Spinal cord (tissue), 9 donors: ENCODE measurements at regions not wholly inside any gene's neighbourhood (a gene's known extent, or its start where the extent isn't known, plus 50 kb on each side); places are given as distances from the start of the nearest gene placed in this dataset.
A peak's percentile ranks its signal among the peaks of the same experiment; 100 is the strongest.

Experiments
- DNase-seq, 6 donors: peaks; one replicate each; pipeline versions ENCODE4 v3.0.0 to v3.0.0-alpha.2; 2013 to 2015; ENCODE audit warnings: low spot score in 6 of 6, low read depth in 4 of 6
- H3K27ac ChIP-seq: one replicate; pipeline ENCODE4 v1.5.1; 2013; ENCODE audit warnings: low read depth, low read length, control low read depth
- H3K27me3 ChIP-seq: one replicate; pipeline ENCODE4 v1.6.1; 2013; ENCODE audit warnings: low read length; ENCODE audit not compliant: control insufficient read depth, insufficient read depth
- H3K36me3 ChIP-seq: one replicate; pipeline ENCODE4 v1.6.1; 2013; ENCODE audit warnings: low read length; ENCODE audit not compliant: control insufficient read depth, insufficient read depth
- H3K4me1 ChIP-seq: one replicate; pipeline ENCODE4 v1.6.1; 2013; ENCODE audit warnings: low read length; ENCODE audit not compliant: control insufficient read depth, insufficient read depth
- H3K4me3 ChIP-seq: one replicate; pipeline ENCODE4 v1.5.1; 2013; ENCODE audit warnings: low read depth, low read length, control low read depth
- H3K9me3 ChIP-seq: one replicate; pipeline ENCODE4 v1.6.1; 2013; ENCODE audit warnings: low read length; ENCODE audit not compliant: control insufficient read depth, insufficient read depth
- WGBS: methylation state at CpG from one replicate; pipeline ENCODE4 v1.1.5; 2013; ENCODE audit warnings: missing lambda C conversion rate; ENCODE audit not compliant: insufficient coverage; 5-methylcytosine and 5-hydroxymethylcytosine counted together
- donor health status: healthy.

- no peak overlapping the region for H3K4me3 ChIP-seq
- H3K36me3 ChIP-seq = no peaks in the 10 kb centered on the region
- no peak for DNase-seq
- peaks cover 3% of the 10 kb centered on the region for H3K4me1 ChIP-seq
- WGBS = 17% methylated on average over 1 of the region's 5 CpGs
- H3K27ac ChIP-seq = no peak overlapping the region
- no peaks in the 10 kb centered on the region for H3K27me3 ChIP-seq
- H3K9me3 ChIP-seq = no peaks in the 10 kb centered on the region
Observed at GRCh38 chr21:15932726-15933125, 202.9 kb downstream of the USP25 start.

GRCh38 chr21:15935530-15935929 is 205.7 kb downstream of the USP25 start:
- no peaks in the 10 kb centered on the region for H3K36me3 ChIP-seq
- WGBS = no CpG with 5 or more reads among the region's 1 CpG
- no peaks in the 10 kb centered on the region for H3K4me1 ChIP-seq
- DNase-seq = no peak
- H3K9me3 ChIP-seq = no peaks in the 10 kb centered on the region
- H3K27me3 ChIP-seq = no peaks in the 10 kb centered on the region
- no peak overlapping the region for H3K27ac ChIP-seq
- no peak overlapping the region for H3K4me3 ChIP-seq

GRCh38 chr21:15943009-15943666 is 213.4 kb downstream of the USP25 start:
- H3K4me1 ChIP-seq = no peaks in the 10 kb centered on the region
- DNase-seq = no peak
- H3K4me3 ChIP-seq = no peak overlapping the region
- H3K27ac ChIP-seq = no peak overlapping the region
- no peaks in the 10 kb centered on the region for H3K36me3 ChIP-seq
- no CpG with 5 or more reads among the region's 4 CpGs for WGBS
- no peaks in the 10 kb centered on the region for H3K9me3 ChIP-seq
- no peaks in the 10 kb centered on the region for H3K27me3 ChIP-seq

DNA sequence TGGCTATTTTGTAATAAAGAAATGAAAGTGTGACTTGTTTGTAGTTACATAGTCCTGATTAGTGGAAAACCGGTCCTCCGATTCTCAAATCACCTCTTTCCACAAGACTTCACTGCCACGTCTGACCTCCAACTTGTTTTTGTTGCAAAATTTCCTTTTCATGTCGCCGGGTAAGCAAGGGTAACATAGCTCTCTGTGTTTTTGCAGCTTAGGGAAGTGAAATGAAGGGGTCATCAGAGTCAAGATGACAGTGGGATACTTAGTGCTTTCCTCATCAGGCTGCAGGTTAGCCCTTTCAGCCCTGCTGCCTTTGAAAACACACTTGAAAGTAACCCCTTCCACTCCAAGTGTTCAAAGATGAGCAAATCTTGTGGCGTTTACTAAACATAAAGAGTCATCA is 217.9 kb downstream of the USP25 start:
- Histone ChIP-seq H3K4me1 (no peaks in the 10 kb centered on the region), H3K36me3 (no peaks in the 10 kb centered on the region), H3K9me3 (no peaks in the 10 kb centered on the region), H3K4me3 (no peak overlapping the region), H3K27me3 (no peaks in the 10 kb centered on the region), H3K27ac (peak overlapping the region; percentile 48)
- no CpG with 5 or more reads among the region's 6 CpGs for WGBS
- DNase-seq = peak in 1 of 6 donors; percentile 35

DNA sequence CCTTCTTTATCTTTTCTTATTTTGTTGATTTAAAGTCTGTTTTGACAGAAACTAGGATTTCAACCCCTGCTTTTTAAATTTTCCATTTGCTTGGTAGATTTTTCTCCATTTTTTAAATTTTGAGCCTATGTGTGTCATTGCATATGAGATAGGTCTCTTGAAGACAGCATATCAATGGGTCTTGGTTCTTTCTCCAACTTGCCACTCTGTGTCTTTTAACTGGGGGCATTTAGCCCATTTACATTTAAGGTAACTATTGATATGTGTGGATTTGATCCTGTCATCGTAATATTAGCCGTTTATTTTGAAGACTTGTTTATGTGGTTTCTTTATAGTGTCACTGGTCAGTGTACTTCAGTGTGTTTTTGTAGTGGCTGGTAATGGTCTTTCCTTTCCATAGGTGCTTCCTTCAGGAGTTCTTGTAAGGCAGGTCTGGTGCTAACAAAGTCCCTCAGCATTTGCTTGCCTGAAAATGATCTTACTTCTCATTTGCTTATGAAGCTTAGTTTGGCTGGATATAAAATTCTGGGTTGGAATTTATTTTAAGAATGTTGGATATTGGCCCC is 223.9 kb downstream of the USP25 start:
- no peak overlapping the region for H3K27ac ChIP-seq
- H3K27me3 ChIP-seq = no peaks in the 10 kb centered on the region
- H3K36me3 ChIP-seq = no peaks in the 10 kb centered on the region
- DNase-seq = no peak
- H3K9me3 ChIP-seq = peaks cover 11% of the 10 kb centered on the region
- H3K4me1 ChIP-seq = no peaks in the 10 kb centered on the region
- no CpG with 5 or more reads among the region's 2 CpGs for WGBS
- H3K4me3 ChIP-seq = no peak overlapping the region

- Histone ChIP-seq H3K27me3 (no peaks in the 10 kb centered on the region), H3K9me3 (no peaks in the 10 kb centered on the region), H3K27ac (no peak overlapping the region), H3K4me1 (no peaks in the 10 kb centered on the region), H3K4me3 (no peak overlapping the region), H3K36me3 (no peaks in the 10 kb centered on the region)
- DNase-seq = peak in 1 of 6 donors; percentile 27
- WGBS = no CpG with 5 or more reads among the region's 5 CpGs
Observed at GRCh38 chr21:15964236-15964855, 234.6 kb downstream of the USP25 start.

DNA sequence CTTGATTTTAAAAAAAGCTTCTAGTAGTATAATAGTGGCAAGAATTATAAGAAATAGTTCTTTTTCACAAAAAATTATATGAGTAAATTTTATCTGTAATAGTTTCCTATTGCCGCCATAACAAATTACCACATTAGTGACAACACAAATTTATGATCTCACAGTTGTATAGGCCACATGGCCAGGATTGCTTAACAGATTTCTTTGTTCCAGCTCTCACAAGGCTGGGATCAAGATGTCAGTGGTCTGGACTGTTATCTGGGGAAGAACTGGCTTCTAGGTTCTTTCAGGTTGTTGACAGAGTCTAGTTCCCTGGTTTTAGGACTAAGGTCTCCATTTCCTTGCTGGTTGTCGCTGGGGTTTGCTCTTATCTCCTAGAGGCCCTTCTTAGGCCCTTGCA is 236.4 kb downstream of the USP25 start:
- no peaks in the 10 kb centered on the region for H3K36me3 ChIP-seq
- no peaks in the 10 kb centered on the region for H3K27me3 ChIP-seq
- H3K27ac ChIP-seq = no peak overlapping the region
- H3K9me3 ChIP-seq = no peaks in the 10 kb centered on the region
- H3K4me3 ChIP-seq = no peak overlapping the region
- no peaks in the 10 kb centered on the region for H3K4me1 ChIP-seq
- no peak for DNase-seq
- WGBS = no CpG with 5 or more reads among the region's 2 CpGs

DNA sequence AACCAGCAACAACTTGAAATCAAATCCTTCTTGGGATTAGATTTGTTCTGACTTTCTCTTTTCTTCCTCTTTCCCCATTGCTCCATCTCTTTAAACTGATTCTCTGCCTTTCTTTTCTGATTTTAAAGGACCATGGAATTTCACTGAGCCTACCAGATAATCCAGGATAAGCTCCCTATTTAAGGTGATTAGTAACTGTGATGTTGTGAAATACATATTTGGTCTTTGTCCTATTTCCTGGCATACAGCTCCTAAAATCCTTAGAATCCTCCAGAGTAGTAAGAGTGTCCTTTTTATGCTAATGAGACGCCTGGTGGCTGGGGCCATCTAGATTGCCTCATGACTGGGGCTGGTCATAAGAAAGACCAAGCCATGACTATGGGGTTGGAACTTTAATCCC is 236.9 kb downstream of the USP25 start:
- Histone ChIP-seq H3K4me1 (no peaks in the 10 kb centered on the region), H3K4me3 (no peak overlapping the region), H3K27ac (no peak overlapping the region), H3K36me3 (no peaks in the 10 kb centered on the region), H3K27me3 (no peaks in the 10 kb centered on the region), H3K9me3 (no peaks in the 10 kb centered on the region)
- no peak for DNase-seq
- no CpG with 5 or more reads among the region's 1 CpG for WGBS

DNA sequence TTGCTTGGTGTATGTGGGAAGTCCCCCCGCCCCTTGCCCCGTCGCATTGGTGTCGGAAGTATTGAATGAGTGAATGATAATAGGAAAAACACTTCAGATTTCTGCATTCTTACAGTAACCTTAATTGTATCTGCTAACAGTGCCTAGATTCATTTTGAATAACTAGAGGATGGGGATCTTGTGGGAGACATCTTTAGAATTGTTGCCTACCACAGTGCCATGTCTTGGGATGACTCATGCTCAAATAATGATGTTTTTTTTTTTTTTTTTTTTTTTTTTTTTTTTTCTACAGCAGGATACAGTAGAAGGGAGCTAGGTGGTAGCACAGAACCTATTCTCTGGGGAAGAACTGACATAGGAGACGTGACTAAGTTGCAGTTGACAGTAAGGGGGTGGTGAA is 237.9 kb downstream of the USP25 start:
- no peak overlapping the region for H3K27ac ChIP-seq
- WGBS = 78% methylated on average over 1 of the region's 5 CpGs
- no peaks in the 10 kb centered on the region for H3K36me3 ChIP-seq
- H3K9me3 ChIP-seq = no peaks in the 10 kb centered on the region
- no peak for DNase-seq
- H3K4me3 ChIP-seq = no peak overlapping the region
- no peaks in the 10 kb centered on the region for H3K27me3 ChIP-seq
- no peaks in the 10 kb centered on the region for H3K4me1 ChIP-seq

DNA sequence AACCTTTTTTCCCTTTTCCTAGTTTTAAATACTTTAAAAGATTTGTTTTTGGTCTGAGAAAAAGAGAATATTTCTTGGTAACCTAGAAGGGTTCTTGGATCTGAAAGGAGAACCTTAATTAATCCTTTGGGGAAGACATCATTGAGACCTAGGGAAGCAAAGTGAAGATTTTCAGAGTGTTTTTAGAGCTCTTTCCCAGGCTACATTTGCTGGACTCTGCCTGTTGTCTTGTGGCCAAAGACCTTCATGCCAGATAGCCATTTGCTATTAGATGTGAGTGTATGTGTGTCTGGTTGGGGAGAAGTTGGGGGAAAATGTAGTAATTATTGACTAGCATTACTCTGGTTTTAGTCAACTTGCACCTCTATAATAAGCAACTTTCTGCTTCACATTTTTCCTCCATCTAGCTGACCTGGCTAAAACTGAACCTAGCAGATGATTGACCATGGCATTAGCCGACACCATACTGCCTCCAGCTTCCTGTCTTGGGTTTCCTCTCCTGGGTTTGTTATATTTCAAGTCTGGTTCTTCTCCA is 239.1 kb downstream of the USP25 start:
- WGBS = no CpG with 5 or more reads among the region's 1 CpG
- Histone ChIP-seq H3K4me1 (no peaks in the 10 kb centered on the region), H3K36me3 (no peaks in the 10 kb centered on the region), H3K4me3 (no peak overlapping the region), H3K27ac (no peak overlapping the region), H3K27me3 (no peaks in the 10 kb centered on the region), H3K9me3 (no peaks in the 10 kb centered on the region)
- no peak for DNase-seq
